HL-60 (cell line): ENCODE measurements at regions not wholly inside any gene's neighbourhood (a gene's known extent, or its start where the extent isn't known, plus 50 kb on each side); places are given as distances from the start of the nearest gene placed in this dataset.

ENCODE experiments used
- DNase-seq, 2 experiments: peaks; one replicate each; pipeline ENCODE4 v3.0.0-alpha.2; 2010 to 2020; ENCODE audit warnings: low read depth in 1 of 2, low spot score in 1 of 2
- H3K27ac ChIP-seq: fragments of 250-450 bp; sonication (Bioruptor Pico); replicated peaks from 2 replicates; pipeline ENCODE4 v1.5.1; 2020; ENCODE audit warnings: mild to moderate bottlenecking, moderate library complexity
- H3K27me3 ChIP-seq: fragments of 250-450 bp; sonication (Bioruptor Pico); 2 replicates; pipeline ENCODE4 v1.5.1; 2021; ENCODE audit warnings: mild to moderate bottlenecking, moderate library complexity; ENCODE audit not compliant: insufficient read depth, poor library complexity, severe bottlenecking
- H3K4me3 ChIP-seq: replicated peaks from 2 replicates; pipeline ENCODE4 v1.5.1; 2011; ENCODE audit warnings: mild to moderate bottlenecking, control low read depth, low read length; ENCODE audit not compliant: insufficient read depth
- CTCF ChIP-seq: IDR thresholded peaks from one replicate; pipeline ENCODE4 v1.5.1; 2011; ENCODE audit warnings: low read length, control low read depth, inconsistent platforms; ENCODE audit not compliant: insufficient read depth
- GABPA ChIP-seq: IDR thresholded peaks from 2 replicates; pipeline ENCODE4 v1.6.1; 2012; ENCODE audit warnings: low read depth
- POLR2AphosphoS5 ChIP-seq: IDR thresholded peaks from 2 replicates; pipeline ENCODE4 v1.6.1; 2012; ENCODE audit warnings: low read depth
- REST ChIP-seq: IDR thresholded peaks from 2 replicates; pipeline ENCODE4 v1.6.1; 2012; ENCODE audit warnings: low read depth; ENCODE audit not compliant: insufficient replicate concordance
- SPI1 ChIP-seq: IDR thresholded peaks from 2 replicates; pipeline ENCODE4 v1.6.1; 2012; ENCODE audit warnings: low read depth, mild to moderate bottlenecking, borderline replicate concordance

GRCh38 chr15:66832664-66833063 lies 130.6 kb downstream of the SMAD6 start:
- TF ChIP-seq REST: no peak
- no peak for TF ChIP-seq GABPA
- no peak for TF ChIP-seq CTCF
- TF ChIP-seq POLR2AphosphoS5: no peak
- no peak for TF ChIP-seq SPI1
- no peaks in the 10 kb centered on the region for H3K27me3 ChIP-seq
- no peak overlapping the region for H3K4me3 ChIP-seq
- peak overlapping the region; percentile 54 for H3K27ac ChIP-seq
- DNase-seq: peak; percentile 57 to 70

- Histone ChIP-seq H3K27ac (peak overlapping the region; percentile 54), H3K27me3 (no peaks in the 10 kb centered on the region), H3K4me3 (no peak overlapping the region)
- TF ChIP-seq CTCF (no peak), POLR2AphosphoS5 (no peak), SPI1 (no peak), REST (no peak)
- DNase-seq: no peak
Observed at GRCh38 chr15:66833371-66833770, 131.3 kb downstream of the SMAD6 start.

- no peak for DNase-seq
- TF ChIP-seq SPI1 (no peak), POLR2AphosphoS5 (no peak), GABPA (no peak), CTCF (no peak), REST (no peak)
- Histone ChIP-seq H3K4me3 (no peak overlapping the region), H3K27ac (no peak overlapping the region; the same call in 1 of the 2 replicates), H3K27me3 (no peaks in the 10 kb centered on the region)
Observed at GRCh38 chr15:66833803-66834202, 131.8 kb downstream of the SMAD6 start.
